H1 (cell line): ENCODE measurements at regions not wholly inside any gene's neighbourhood (a gene's known extent, or its start where the extent isn't known, plus 50 kb on each side); places are given as distances from the start of the nearest gene placed in this dataset.

Experiments used
- CTCF ChIA-PET: fragments of 300-600 bp; sonication (Branson Sonifier 250); formaldehyde crosslinking; loops from one replicate; lab custom pipeline; 2021; ENCODE audit not compliant: partially characterized antibody; lab: Charles Lee
- POLR2A ChIA-PET: fragments of 300-600 bp; sonication (Branson Sonifier 250); formaldehyde crosslinking; loops from one replicate; lab custom pipeline; 2021; ENCODE audit warnings: inconsistent platforms; ENCODE audit not compliant: partially characterized antibody; lab: Charles Lee
- DNase-seq, 2 experiments: peaks; one replicate each; pipeline versions ENCODE4 v3.0.0 to v3.0.0-alpha.2; 2010 to 2022; ENCODE audit warnings: low spot score in 2 of 2, low read depth in 1 of 2, mixed read lengths in 1 of 2
- FAIRE-seq: peaks from 2 replicates; lab custom pipeline; 2011; peaks lifted over from hg19 to GRCh38; lab: Jason Lieb, UNC
- H2AFZ ChIP-seq: 2 replicates; pipeline ENCODE4 v1.8.1; 2012; ENCODE audit warnings: low read length, inconsistent platforms
- H2AK5ac ChIP-seq: 2 replicates; pipeline ENCODE4 v1.6.1; 2013; ENCODE audit warnings: low read depth, low read length
- H2BK120ac ChIP-seq: replicated peaks from 2 replicates; pipeline ENCODE3; 2013; ENCODE audit warnings: low read depth, low read length, inconsistent platforms
- H2BK12ac ChIP-seq: 2 replicates; pipeline ENCODE4 v1.6.1; 2013; ENCODE audit warnings: low read depth, low read length
- H2BK15ac ChIP-seq: 2 replicates; pipeline ENCODE4 v1.6.1; 2013; ENCODE audit warnings: low read length
- H2BK20ac ChIP-seq: 2 replicates; pipeline ENCODE4 v1.6.1; 2013; ENCODE audit warnings: low read length
- H2BK5ac ChIP-seq: 2 replicates; pipeline ENCODE4 v1.6.1; 2013; ENCODE audit warnings: low read depth, low read length
- H3K14ac ChIP-seq: 2 replicates; pipeline ENCODE4 v1.6.1; 2013; ENCODE audit warnings: inconsistent platforms; ENCODE audit not compliant: insufficient read length
- H3K18ac ChIP-seq: 2 replicates; pipeline ENCODE4 v1.6.1; 2013; ENCODE audit warnings: low read length; ENCODE audit errors: extremely low read depth
- H3K23ac ChIP-seq: 2 replicates; pipeline ENCODE4 v1.6.1; 2013; ENCODE audit warnings: inconsistent platforms; ENCODE audit not compliant: insufficient read length
- H3K23me2 ChIP-seq: 2 replicates; pipeline ENCODE4 v1.6.1; 2013; ENCODE audit warnings: low read depth, low read length
- H3K27ac ChIP-seq: 2 replicates; pipeline ENCODE4 v1.6.1; 2011; ENCODE audit warnings: low read depth, low read length, inconsistent platforms
- H3K27me3 ChIP-seq, 4 experiments: replicated peaks in 1 of 4; 1 replicate in 1 of 4; 2 replicates in 3 of 4; pipeline versions ENCODE4 v1.6.1 to v1.8.1; 2011 to 2013; ENCODE audit warnings: low read length in 3 of 4, mild to moderate bottlenecking in 3 of 4, inconsistent platforms in 2 of 4, mixed read lengths in 2 of 4, moderate library complexity in 1 of 4; ENCODE audit not compliant: control insufficient read depth in 3 of 4, insufficient read depth in 3 of 4; ENCODE audit errors: extremely low read depth in 1 of 4
- H3K36me3 ChIP-seq, 4 experiments: 2 replicates each; pipeline versions ENCODE4 v1.6.1 to v1.8.1; 2011 to 2013; ENCODE audit warnings: mild to moderate bottlenecking in 4 of 4, low read length in 3 of 4, moderate library complexity in 2 of 4, control low read depth in 1 of 4, inconsistent platforms in 1 of 4; ENCODE audit not compliant: insufficient read depth in 4 of 4, control insufficient read depth in 2 of 4
- H3K4ac ChIP-seq: replicated peaks from 2 replicates; pipeline ENCODE3; 2013; ENCODE audit warnings: low read length, low read depth, mixed read lengths, inconsistent platforms; ENCODE audit not compliant: insufficient read length
- H3K4me1 ChIP-seq, 4 experiments: replicated peaks in 1 of 4; 1 replicate in 1 of 4; 2 replicates in 3 of 4; pipeline versions ENCODE4 v1.6.1 to v1.8.1; 2011 to 2013; ENCODE audit warnings: low read length in 3 of 4, inconsistent platforms in 2 of 4, mixed read lengths in 1 of 4; ENCODE audit not compliant: insufficient read depth in 4 of 4, control insufficient read depth in 3 of 4
- H3K4me2 ChIP-seq, 2 experiments: 2 replicates each; pipeline versions ENCODE4 v1.6.1 to v1.8.1; 2011 to 2013; ENCODE audit warnings: low read depth in 2 of 2, low read length in 2 of 2, control low read depth in 1 of 2, inconsistent platforms in 1 of 2, mild to moderate bottlenecking in 1 of 2; ENCODE audit not compliant: insufficient read depth in 1 of 2
- H3K4me3 ChIP-seq, 4 experiments: fragments of 200-600, 300-600 bp in 1 of 4; sonication (generic), shearing (Covaris generic), sonication (Bioruptor Twin) in 1 of 4; 2 replicates each; pipeline versions ENCODE4 v1.5.1 to v1.8.1; 2011 to 2016; ENCODE audit warnings: low read length in 4 of 4, low read depth in 3 of 4, control low read depth in 2 of 4, inconsistent platforms in 2 of 4, mild to moderate bottlenecking in 2 of 4, mixed read lengths in 1 of 4, moderate library complexity in 1 of 4; ENCODE audit not compliant: insufficient read depth in 2 of 4; ENCODE audit errors: extremely low read depth in 1 of 4
- H3K56ac ChIP-seq: replicated peaks from 2 replicates; pipeline ENCODE3; 2013; ENCODE audit warnings: low read depth, mild to moderate bottlenecking, mixed read lengths, low read length, inconsistent platforms; ENCODE audit not compliant: insufficient read length
- H3K79me1 ChIP-seq: 2 replicates; pipeline ENCODE4 v1.6.1; 2013; ENCODE audit warnings: low read depth, low read length, control low read depth
- H3K79me2 ChIP-seq, 2 experiments: 2 replicates each; pipeline versions ENCODE4 v1.6.1 to v1.8.1; 2012 to 2013; ENCODE audit warnings: low read length in 2 of 2, mild to moderate bottlenecking in 2 of 2, inconsistent platforms in 1 of 2; ENCODE audit not compliant: insufficient read depth in 2 of 2, control insufficient read depth in 1 of 2
- H3K9ac ChIP-seq, 4 experiments: replicated peaks in 1 of 4; 1 replicate in 1 of 4; 2 replicates in 3 of 4; pipeline versions ENCODE4 v1.6.1 to v1.8.1; 2011 to 2013; ENCODE audit warnings: low read depth in 3 of 4, low read length in 3 of 4, control low read depth in 2 of 4, mild to moderate bottlenecking in 2 of 4, moderate library complexity in 2 of 4, inconsistent platforms in 1 of 4; ENCODE audit errors: extremely low read depth in 1 of 4
- H3K9me3 ChIP-seq, 2 experiments: 2 replicates each; pipeline versions ENCODE4 v1.6.1 to v1.8.1; 2012 to 2013; ENCODE audit warnings: mild to moderate bottlenecking in 2 of 2, moderate library complexity in 2 of 2, control low read depth in 1 of 2, inconsistent platforms in 1 of 2, low read depth in 1 of 2, low read length in 1 of 2, mixed read lengths in 1 of 2; ENCODE audit not compliant: insufficient read depth in 2 of 2
- H4K20me1 ChIP-seq, 2 experiments: replicated peaks in 1 of 2; 2 replicates each; pipeline versions ENCODE3 to v1.8.1; 2011 to 2013; ENCODE audit warnings: inconsistent platforms in 2 of 2, low read length in 2 of 2, mild to moderate bottlenecking in 1 of 2; ENCODE audit not compliant: insufficient read depth in 2 of 2, control insufficient read depth in 1 of 2
- H4K5ac ChIP-seq: 2 replicates; pipeline ENCODE4 v1.6.1; 2013; ENCODE audit warnings: low read length, low read depth, mixed read lengths, inconsistent platforms; ENCODE audit not compliant: insufficient read length
- H4K8ac ChIP-seq: 2 replicates; pipeline ENCODE4 v1.8.0; 2013; ENCODE audit warnings: mild to moderate bottlenecking, moderate library complexity, low read length, inconsistent platforms; ENCODE audit not compliant: insufficient read depth; ENCODE audit errors: extremely low read depth
- H4K91ac ChIP-seq: replicated peaks from 2 replicates; pipeline ENCODE3; 2013; ENCODE audit warnings: low read length, mixed read lengths, inconsistent platforms; ENCODE audit not compliant: insufficient read length
- ASH2L ChIP-seq: fragments of 200-600, 300-600 bp; sonication (generic); IDR thresholded peaks from one replicate; pipeline ENCODE4 v1.7.1; 2017; ENCODE audit warnings: low read length
- BACH1 ChIP-seq: IDR thresholded peaks from 2 replicates; pipeline ENCODE4 v1.6.1; 2012; ENCODE audit warnings: low read length, improper control_type of control experiment
- BCL11A ChIP-seq, 2 experiments: IDR thresholded peaks; one replicate each; pipeline ENCODE4 v1.6.1; 2011; ENCODE audit warnings: low read depth in 2 of 2, low read length in 2 of 2, mild to moderate bottlenecking in 2 of 2
- BRCA1 ChIP-seq: IDR thresholded peaks from 2 replicates; pipeline ENCODE4 v1.6.1; 2012; ENCODE audit warnings: low read depth, low read length, improper control_type of control experiment
- CHD1 ChIP-seq: IDR thresholded peaks from 2 replicates; pipeline ENCODE4 v1.6.1; 2012; ENCODE audit warnings: low read depth, low read length, improper control_type of control experiment
- GABPA ChIP-seq: IDR thresholded peaks from 2 replicates; pipeline ENCODE4 v1.6.1; 2011; ENCODE audit warnings: mild to moderate bottlenecking, low read length, moderate library complexity, borderline replicate concordance; ENCODE audit not compliant: insufficient read depth
- KDM1A ChIP-seq: fragments of 200-600, 300-600 bp; sonication (generic); IDR thresholded peaks from 2 replicates; pipeline ENCODE4 v1.7.1; 2016; ENCODE audit warnings: mild to moderate bottlenecking, low read length, borderline replicate concordance
- NRF1 ChIP-seq: IDR thresholded peaks from 2 replicates; pipeline ENCODE4 v1.6.1; 2011; ENCODE audit warnings: mild to moderate bottlenecking, low read depth, low read length, improper control_type of control experiment
- PHF8 ChIP-seq: fragments of 200-600 bp; sonication (generic); conservative IDR thresholded peaks from 2 replicates; pipeline ENCODE4 v1.7.1; 2012; ENCODE audit warnings: low read depth, mild to moderate bottlenecking, inconsistent platforms, low read length, moderate library complexity
- RFX5 ChIP-seq: IDR thresholded peaks from 2 replicates; pipeline ENCODE4 v1.6.1; 2011; ENCODE audit warnings: low read depth, low read length, improper control_type of control experiment, borderline replicate concordance
- RNF2 ChIP-seq: fragments of 200-900, 300-1000 bp; sonication (generic); IDR thresholded peaks from 2 replicates; pipeline ENCODE4 v1.7.1; 2016; ENCODE audit warnings: borderline replicate concordance, low read depth, mild to moderate bottlenecking, antibody characterized with exemption, low read length; ENCODE audit not compliant: poor library complexity, severe bottlenecking; ENCODE audit errors: missing control alignments
- SP2 ChIP-seq: IDR thresholded peaks from 2 replicates; pipeline ENCODE4 v1.6.1; 2012; ENCODE audit warnings: mild to moderate bottlenecking, low read length, inconsistent platforms
- TEAD4 ChIP-seq: IDR thresholded peaks from 2 replicates; pipeline ENCODE4 v1.6.1; 2012; ENCODE audit warnings: low read depth, low read length, inconsistent platforms, mixed read lengths
- ZNF274 ChIP-seq: IDR thresholded peaks from 2 replicates; pipeline ENCODE4 v1.7.0; 2012; ENCODE audit warnings: low read length, borderline replicate concordance; ENCODE audit errors: extremely low read depth
- WGBS, 2 experiments: shearing (Covaris generic) in 1 of 2; methylation state at CpG; one replicate each; pipeline versions ENCODE4 v1.1.6 to v1.1.7; 2013 to 2015; ENCODE audit warnings: low lambda C conversion rate in 2 of 2, mixed read lengths in 2 of 2, inconsistent platforms in 1 of 2, low coverage in 1 of 2, missing lambda C conversion rate in 1 of 2; ENCODE audit not compliant: insufficient replicate concordance in 2 of 2, insufficient coverage in 1 of 2, insufficient read length in 1 of 2; ENCODE audit errors: extremely low coverage in 1 of 2, missing lambda C conversion rate in 1 of 2; 5-methylcytosine and 5-hydroxymethylcytosine counted together

DNA sequence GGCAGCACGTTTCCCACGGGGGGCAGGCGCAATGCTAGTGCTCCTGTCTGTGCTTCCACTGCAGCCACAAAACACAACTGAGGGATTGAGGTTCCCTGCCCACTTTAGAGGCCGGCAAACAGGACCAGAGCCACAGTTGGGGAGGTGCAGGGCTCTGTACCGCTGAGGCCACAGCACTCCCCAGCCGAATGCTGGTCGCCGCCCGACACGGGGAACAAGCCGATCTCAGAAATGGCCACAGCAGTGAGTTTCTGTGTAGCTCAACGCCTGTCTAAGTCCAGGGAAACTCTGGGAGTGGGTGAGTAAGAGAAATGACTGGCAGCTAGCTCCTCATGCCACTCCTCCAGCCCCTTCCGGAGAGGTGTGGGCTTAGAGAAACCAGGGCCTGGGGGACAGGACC is 194.0 kb upstream of the VWC2 start:
- CTCF ChIA-PET: interaction anchor here (0.6 kb wide), 1 partner anchor 64 kb away, joined by 3 read pairs; no protein-coding TSS in a partner anchor
- H3K4me2 ChIP-seq: no peak overlapping the region
- no peak overlapping the region for H2BK120ac ChIP-seq
- TF ChIP-seq ASH2L: no peak
- TF ChIP-seq BRCA1: no peak
- TF ChIP-seq NRF1: no peak
- no peak for TF ChIP-seq RNF2
- TF ChIP-seq ZNF274: no peak
- TF ChIP-seq TEAD4: no peak
- no peak for TF ChIP-seq RFX5
- TF ChIP-seq BCL11A (IDR thresholded peaks at IDR 0.05; ENCODE audit: low read depth in 2 of 2, low read length in 2 of 2): no peak
- TF ChIP-seq GABPA: no peak
- TF ChIP-seq PHF8: no peak
- TF ChIP-seq KDM1A: no peak
- TF ChIP-seq SP2: no peak
- TF ChIP-seq BACH1: no peak
- no peak for TF ChIP-seq CHD1

More for the DNA sequence above, 194.0 kb upstream of the VWC2 start:
- H3K14ac ChIP-seq: no peak overlapping the region
- H3K23me2 ChIP-seq: no peaks in the 10 kb centered on the region
- no peak overlapping the region for H3K27ac ChIP-seq
- H3K4me3 ChIP-seq: no peak overlapping the region
- 88% methylated on average over 13 of the region's 13 CpGs; no CpG with 5 or more reads in 1 of the 2 experiments for WGBS, 2 experiments
- no peak overlapping the region for H4K91ac ChIP-seq
- no peak overlapping the region for H2BK15ac ChIP-seq
- no peaks in the 10 kb centered on the region for H3K9me3 ChIP-seq
- H2BK12ac ChIP-seq: peak overlapping the region; percentile 11; the same call in 1 of the 2 replicates
- no peak overlapping the region for H3K4ac ChIP-seq
- DNase-seq (no peak), FAIRE-seq (no peak)
- peak overlapping the region; percentile 53; the same call in 1 of the 2 replicates for H2BK20ac ChIP-seq
- H3K79me1 ChIP-seq: no peaks in the 10 kb centered on the region
- H3K9ac ChIP-seq: no peak overlapping the region
- POLR2A ChIA-PET: no interaction called here
- peak overlapping the region; percentile 90; the same call in 1 of the 2 replicates for H2AFZ ChIP-seq
- H3K4me1 ChIP-seq: peaks cover 0 to 2% (median 0%) of the 10 kb centered on the region in 4 experiments; a peak in 1 of 7 replicates
- no peak overlapping the region for H3K23ac ChIP-seq
- no peaks in the 10 kb centered on the region for H3K79me2 ChIP-seq
- H4K20me1 ChIP-seq: no peaks in the 10 kb centered on the region
- H3K36me3 ChIP-seq: no peaks in the 10 kb centered on the region
- H4K8ac ChIP-seq: no peak overlapping the region
- no peak overlapping the region for H3K18ac ChIP-seq
- no peak overlapping the region for H4K5ac ChIP-seq
- no peak overlapping the region for H2AK5ac ChIP-seq
- H3K27me3 ChIP-seq: no peaks in the 10 kb centered on the region; a peak in 1 of 7 replicates
- H3K56ac ChIP-seq: no peak overlapping the region
- H2BK5ac ChIP-seq: no peak overlapping the region
